Activated naive CD4-positive, alpha-beta T cell treated with anti-CD3 and anti-CD28 coated beads for 36 hours (primary cell): ENCODE measurements at regions not wholly inside any gene's neighbourhood (a gene's known extent, or its start where the extent isn't known, plus 50 kb on each side); places are given as distances from the start of the nearest gene placed in this dataset.

ENCODE experiments used
- CTCF ChIA-PET: fragments of 350-600 bp; sonication (Branson Sonifier 250); formaldehyde crosslinking; loops from one replicate; lab custom pipeline; 2021; ENCODE audit warnings: antibody characterized with exemption; lab: Charles Lee
- DNase-seq: peaks from one replicate; pipeline ENCODE4 v3.0.0-alpha.2; 2020
- H3K27ac Mint-ChIP-seq: one replicate; pipeline ENCODE4 v1.8.0; 2021; ENCODE audit warnings: mild to moderate bottlenecking, mixed read lengths
- H3K27me3 Mint-ChIP-seq: one replicate; pipeline ENCODE4 v1.8.0; 2021; ENCODE audit warnings: low read depth, mixed read lengths
- H3K36me3 Mint-ChIP-seq: one replicate; pipeline ENCODE4 v1.8.0; 2021; ENCODE audit warnings: low read depth, mixed read lengths
- H3K4me1 Mint-ChIP-seq: one replicate; pipeline ENCODE4 v1.8.0; 2021; ENCODE audit warnings: low read depth, mixed read lengths
- H3K4me3 Mint-ChIP-seq: one replicate; pipeline ENCODE4 v1.8.0; 2021; ENCODE audit warnings: mild to moderate bottlenecking, moderate library complexity, mixed read lengths
- H3K9me3 Mint-ChIP-seq: one replicate; pipeline ENCODE4 v1.8.0; 2021; ENCODE audit warnings: mixed read lengths
- intact Hi-C: fragments of 100-400 bp; cut with micrococcal nuclease; formaldehyde crosslinking; loops from one replicate; pipeline ENCODE4 v1.15.1; 2023

DNA sequence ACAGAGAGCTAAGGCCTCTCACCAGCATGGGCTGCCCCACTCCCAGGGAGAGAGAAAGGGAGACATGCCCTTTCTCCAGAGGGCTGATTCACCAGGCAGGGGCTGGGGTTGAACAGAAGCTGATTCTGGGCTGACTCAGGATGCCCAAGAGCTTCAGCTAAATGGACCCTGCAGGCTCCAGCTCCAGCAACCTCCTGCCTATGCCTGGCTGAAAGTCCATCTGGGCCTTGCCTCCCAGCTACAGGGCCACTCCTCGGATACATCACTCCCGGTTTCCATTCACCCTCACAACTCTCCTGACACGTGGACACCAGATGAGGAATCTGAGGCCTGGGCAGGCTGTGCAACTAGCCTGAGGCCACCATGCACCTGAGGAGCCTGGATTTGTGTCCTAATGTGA is 215.5 kb downstream of the BUD13 start:
- H3K4me3 Mint-ChIP-seq = no peak overlapping the region
- no peak for DNase-seq
- intact Hi-C loops = no loop called here
- no peak overlapping the region for H3K27ac Mint-ChIP-seq
- no peaks in the 10 kb centered on the region for H3K36me3 Mint-ChIP-seq
- CTCF ChIA-PET = no interaction called here
- no peaks in the 10 kb centered on the region for H3K4me1 Mint-ChIP-seq
- no peaks in the 10 kb centered on the region for H3K27me3 Mint-ChIP-seq
- H3K9me3 Mint-ChIP-seq = peaks cover 4% of the 10 kb centered on the region

DNA sequence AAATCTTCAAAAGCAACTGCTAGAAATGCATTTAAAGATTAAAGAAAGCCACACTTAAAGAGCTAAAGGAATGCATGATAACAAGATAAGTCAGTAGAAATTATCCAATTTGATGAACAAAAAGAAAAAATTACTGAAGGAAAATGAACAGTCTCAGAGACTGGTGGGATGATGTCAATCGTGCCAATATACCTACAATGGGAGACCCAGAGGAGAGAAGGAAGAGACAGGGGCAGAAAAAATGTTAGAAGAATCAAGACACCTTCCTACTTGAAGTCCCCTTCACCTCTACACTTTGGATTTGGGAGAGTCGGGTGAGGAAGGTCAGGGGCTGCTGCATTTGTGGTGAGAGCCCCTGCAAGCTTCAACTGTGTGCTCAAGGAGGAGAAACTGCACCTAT is 216.3 kb downstream of the BUD13 start:
- CTCF ChIA-PET = no interaction called here
- DNase-seq = no peak
- Mint-ChIP-seq H3K4me3 (no peak overlapping the region), H3K9me3 (peaks cover 4% of the 10 kb centered on the region), H3K27me3 (peaks cover 1% of the 10 kb centered on the region), H3K36me3 (no peaks in the 10 kb centered on the region), H3K4me1 (no peaks in the 10 kb centered on the region), H3K27ac (no peak overlapping the region)
- intact Hi-C loops = no loop called here

DNA sequence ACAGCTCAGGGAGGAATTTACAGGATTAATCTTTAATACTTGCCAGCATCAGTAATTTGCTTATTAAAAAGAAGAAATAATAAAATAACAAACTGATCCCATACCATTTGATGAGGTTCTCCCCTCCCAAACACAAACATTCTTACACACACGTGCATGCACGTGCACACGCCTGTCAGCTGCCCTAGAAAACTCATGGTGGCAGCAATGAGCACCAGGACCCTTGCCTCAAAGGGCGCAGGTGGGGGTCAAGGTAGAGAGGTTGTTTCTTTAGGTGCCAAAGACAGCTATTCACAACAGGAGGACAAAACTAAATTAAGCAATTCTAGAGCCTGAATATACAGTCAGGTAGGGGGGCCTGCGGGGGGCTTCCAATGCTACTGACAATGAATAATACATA is 219.3 kb downstream of the BUD13 start:
- Mint-ChIP-seq H3K4me3 (no peak overlapping the region), H3K4me1 (no peaks in the 10 kb centered on the region), H3K27me3 (peaks cover 2% of the 10 kb centered on the region), H3K36me3 (no peaks in the 10 kb centered on the region), H3K9me3 (peaks cover 4% of the 10 kb centered on the region), H3K27ac (no peak overlapping the region)
- no peak for DNase-seq
- CTCF ChIA-PET = interaction anchor here (0.7 kb wide), 1 partner anchor 54 kb away, joined by 3 read pairs; no protein-coding TSS in a partner anchor
- intact Hi-C loops = no loop called here

DNA sequence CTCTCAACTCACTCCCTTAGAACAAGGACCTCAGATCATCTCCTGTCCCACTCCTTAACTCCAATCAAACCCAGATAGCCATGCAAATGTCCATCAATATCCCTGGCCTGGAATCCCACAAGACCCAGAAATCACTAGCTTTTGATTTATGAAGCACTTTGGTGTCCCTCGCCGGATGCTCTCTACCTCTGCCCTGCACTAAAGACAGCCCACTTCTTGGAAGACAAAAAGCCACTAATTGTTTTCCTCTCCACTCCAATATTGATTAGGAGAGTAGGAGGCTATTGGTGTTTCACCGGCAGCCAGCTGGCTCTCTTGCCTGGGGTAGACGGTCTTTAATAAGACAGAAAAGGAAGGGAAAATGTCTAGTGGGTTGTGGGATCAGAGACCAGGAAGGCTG is 221.2 kb downstream of the BUD13 start:
- intact Hi-C loops = no loop called here

DNA sequence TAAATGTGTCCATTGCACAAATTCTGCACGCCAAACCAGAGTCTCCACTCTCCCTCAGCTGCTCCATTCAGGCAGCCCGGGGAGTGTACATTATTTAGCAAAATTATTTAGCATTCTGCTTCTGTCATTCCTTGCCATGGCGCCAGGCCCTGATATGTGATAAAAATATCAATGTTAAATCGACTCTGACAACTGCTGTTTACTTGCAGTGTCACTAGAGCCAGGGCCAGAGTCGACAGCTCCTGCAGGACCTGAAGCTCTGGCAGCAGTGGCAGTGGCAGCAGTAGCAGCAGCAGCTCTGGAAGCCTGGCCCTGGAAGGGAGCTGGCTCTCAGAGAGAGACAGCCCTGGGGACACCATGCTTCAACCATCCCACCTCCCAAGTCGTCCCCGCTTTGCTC is 224.5 kb downstream of the BUD13 start:
- CTCF ChIA-PET = no interaction called here
- no peak for DNase-seq
- H3K27ac Mint-ChIP-seq = no peak overlapping the region
- no peaks in the 10 kb centered on the region for H3K9me3 Mint-ChIP-seq
- no peaks in the 10 kb centered on the region for H3K4me1 Mint-ChIP-seq
- peaks cover 2% of the 10 kb centered on the region for H3K27me3 Mint-ChIP-seq
- H3K4me3 Mint-ChIP-seq = no peak overlapping the region
- intact Hi-C loops = no loop called here
- no peaks in the 10 kb centered on the region for H3K36me3 Mint-ChIP-seq

More for the DNA sequence above, 221.2 kb downstream of the BUD13 start:
- DNase-seq = no peak
- H3K27ac Mint-ChIP-seq = no peak overlapping the region
- H3K9me3 Mint-ChIP-seq = peaks cover 3% of the 10 kb centered on the region
- CTCF ChIA-PET = interaction anchor here (0.6 kb wide), 1 partner anchor 966 kb away, joined by 3 read pairs; no protein-coding TSS in a partner anchor
- no peak overlapping the region for H3K4me3 Mint-ChIP-seq
- peaks cover 2% of the 10 kb centered on the region for H3K27me3 Mint-ChIP-seq
- H3K36me3 Mint-ChIP-seq = no peaks in the 10 kb centered on the region
- H3K4me1 Mint-ChIP-seq = no peaks in the 10 kb centered on the region

DNA sequence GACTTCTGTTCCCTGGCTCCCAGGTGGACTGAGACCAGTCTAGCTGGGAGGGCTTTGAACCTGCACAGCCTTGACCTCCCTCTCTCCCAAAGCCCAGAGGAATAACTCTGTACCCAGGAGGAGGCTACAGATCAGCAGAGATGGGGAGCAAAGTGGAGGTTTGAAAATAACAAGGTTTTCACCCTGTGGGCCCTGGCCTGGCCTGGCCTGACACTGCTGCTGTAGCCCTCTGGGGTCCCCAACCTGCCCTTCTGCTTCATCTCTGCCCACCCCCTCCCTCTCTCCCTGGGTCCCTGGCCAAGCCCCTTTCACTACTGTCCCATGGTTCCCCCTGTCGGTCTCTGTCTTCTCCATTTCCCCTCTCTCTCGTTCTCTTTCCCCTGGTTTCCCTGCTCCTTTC is 225.2 kb downstream of the BUD13 start:
- Mint-ChIP-seq H3K9me3 (no peaks in the 10 kb centered on the region), H3K4me3 (no peak overlapping the region), H3K27ac (no peak overlapping the region), H3K4me1 (no peaks in the 10 kb centered on the region), H3K36me3 (no peaks in the 10 kb centered on the region), H3K27me3 (peaks cover 2% of the 10 kb centered on the region)
- intact Hi-C loops = no loop called here
- DNase-seq = no peak
- CTCF ChIA-PET = no interaction called here

DNA sequence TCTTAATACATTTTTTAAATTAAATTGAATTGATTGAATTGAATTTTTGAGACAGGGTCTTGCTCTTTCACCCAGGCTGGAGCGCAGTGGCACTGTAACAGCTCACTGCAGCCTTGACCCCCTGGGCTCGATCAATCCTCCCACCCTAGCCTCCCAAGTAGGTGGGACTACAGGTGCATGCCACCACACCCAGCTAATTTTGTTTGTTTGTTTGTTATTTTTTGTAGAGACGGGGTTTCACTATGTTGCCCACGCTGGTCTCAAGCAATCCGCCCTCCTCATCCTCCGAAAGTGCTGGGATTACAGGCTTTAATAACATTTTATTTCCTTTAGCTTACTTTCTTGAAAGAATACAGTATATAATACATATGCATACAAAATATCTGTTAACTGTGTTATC is 226.9 kb downstream of the BUD13 start:
- no peak for DNase-seq
- CTCF ChIA-PET = interaction anchor here (0.8 kb wide), 1 partner anchor 47 kb away, joined by 4 read pairs; no protein-coding TSS in a partner anchor
- H3K36me3 Mint-ChIP-seq = no peaks in the 10 kb centered on the region
- H3K27ac Mint-ChIP-seq = no peak overlapping the region
- H3K4me3 Mint-ChIP-seq = no peak overlapping the region
- H3K27me3 Mint-ChIP-seq = no peaks in the 10 kb centered on the region
- H3K9me3 Mint-ChIP-seq = no peaks in the 10 kb centered on the region
- H3K4me1 Mint-ChIP-seq = no peaks in the 10 kb centered on the region
- intact Hi-C loops = no loop called here

DNA sequence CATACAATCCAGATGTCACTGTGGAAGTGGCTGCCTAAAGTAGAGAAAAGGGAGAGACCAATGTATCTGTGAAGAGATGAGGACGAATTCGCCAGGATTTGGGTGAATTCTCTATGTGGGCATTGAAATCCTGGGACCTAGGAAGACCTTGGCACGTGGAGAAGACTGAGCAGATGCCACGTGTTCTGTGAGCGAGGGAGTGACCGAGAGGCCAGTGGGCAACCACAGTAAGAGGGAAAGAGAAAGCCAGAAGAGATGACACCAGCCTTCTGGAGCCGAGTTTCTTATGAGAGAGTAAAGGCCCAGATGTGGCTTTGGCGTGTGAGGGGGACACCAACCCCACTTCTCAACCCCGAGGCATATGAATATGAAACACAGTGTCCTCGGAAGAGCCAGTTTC is 228.1 kb downstream of the BUD13 start:
- Mint-ChIP-seq H3K27me3 (peaks cover 1% of the 10 kb centered on the region), H3K27ac (no peak overlapping the region), H3K9me3 (no peaks in the 10 kb centered on the region), H3K4me3 (no peak overlapping the region), H3K36me3 (no peaks in the 10 kb centered on the region), H3K4me1 (no peaks in the 10 kb centered on the region)
- CTCF ChIA-PET = no interaction called here
- intact Hi-C loops = no loop called here
- no peak for DNase-seq

DNA sequence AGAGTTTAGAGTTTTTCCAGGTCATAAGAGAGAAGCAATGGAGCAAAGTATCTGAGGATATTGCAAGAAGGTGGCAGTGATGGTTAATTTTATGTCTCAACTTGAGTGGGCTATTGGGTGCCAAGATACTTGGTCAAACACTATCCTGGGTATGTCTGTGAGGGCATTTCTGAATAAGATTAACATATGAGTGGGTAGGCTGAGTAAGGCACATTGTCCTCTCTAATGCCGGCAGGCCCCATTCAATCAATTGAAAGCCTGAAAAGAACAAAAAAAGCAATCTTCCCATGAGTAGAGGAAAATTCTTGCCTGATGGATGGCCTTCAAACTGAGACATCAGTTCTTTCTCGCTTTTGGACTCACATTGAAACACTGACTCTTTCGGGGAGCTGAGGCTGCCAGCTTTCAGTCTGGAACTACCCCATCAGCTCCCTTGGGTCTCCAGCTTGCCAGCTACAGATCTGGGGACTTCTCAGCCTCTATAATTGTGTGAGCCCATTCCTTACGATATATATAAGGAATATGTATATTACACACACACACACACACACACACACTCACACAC is 228.8 kb downstream of the BUD13 start:
- intact Hi-C loops = no loop called here

DNA sequence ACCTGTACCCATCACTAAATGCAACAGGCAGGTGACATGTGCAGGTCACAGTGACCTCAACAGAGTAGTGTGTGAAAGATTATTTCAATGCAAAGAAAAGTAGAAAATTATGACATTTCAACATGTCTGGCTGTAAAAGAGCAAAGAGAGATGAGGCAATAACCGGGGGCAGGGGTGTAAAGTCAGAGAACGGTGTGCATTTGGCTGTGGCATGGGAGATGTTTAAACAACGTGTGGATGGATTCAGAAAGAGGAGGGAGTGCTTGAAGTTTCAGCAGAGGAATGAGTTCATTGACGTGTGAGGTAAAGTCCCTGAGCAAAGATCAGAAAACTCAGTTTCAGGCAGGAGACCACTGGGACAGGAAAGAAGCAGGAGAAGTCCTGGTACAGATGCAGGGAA is 229.7 kb downstream of the BUD13 start:
- intact Hi-C loops = no loop called here
- no peak for DNase-seq
- CTCF ChIA-PET = no interaction called here
- Mint-ChIP-seq H3K27me3 (peaks cover 2% of the 10 kb centered on the region), H3K4me1 (no peaks in the 10 kb centered on the region), H3K9me3 (no peaks in the 10 kb centered on the region), H3K36me3 (no peaks in the 10 kb centered on the region), H3K4me3 (no peak overlapping the region), H3K27ac (no peak overlapping the region)

More for the DNA sequence above, 228.8 kb downstream of the BUD13 start:
- no peaks in the 10 kb centered on the region for H3K4me1 Mint-ChIP-seq
- no peak overlapping the region for H3K4me3 Mint-ChIP-seq
- H3K27me3 Mint-ChIP-seq = peaks cover 2% of the 10 kb centered on the region
- CTCF ChIA-PET = no interaction called here
- no peaks in the 10 kb centered on the region for H3K9me3 Mint-ChIP-seq
- DNase-seq = no peak
- H3K36me3 Mint-ChIP-seq = no peaks in the 10 kb centered on the region
- H3K27ac Mint-ChIP-seq = no peak overlapping the region

DNA sequence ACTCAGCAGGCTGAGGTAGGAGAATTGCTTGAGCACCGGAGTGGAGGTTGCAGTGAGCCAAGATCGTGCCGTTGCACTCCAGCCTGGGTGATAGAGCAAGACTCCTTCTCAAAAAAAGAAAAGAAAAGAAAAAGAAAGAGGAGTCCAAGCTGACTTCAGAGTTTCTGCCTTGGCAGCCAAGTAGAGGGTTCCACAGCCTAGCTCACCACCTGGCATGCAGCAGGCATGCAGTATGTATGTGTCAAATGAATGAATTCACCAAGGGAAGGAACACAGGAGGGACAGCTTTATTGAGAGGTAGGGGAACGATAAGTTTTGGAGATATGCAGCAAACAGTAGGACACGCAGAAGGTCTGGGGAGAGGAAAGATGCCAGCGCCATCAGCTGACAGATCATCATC is 230.4 kb downstream of the BUD13 start:
- no peaks in the 10 kb centered on the region for H3K4me1 Mint-ChIP-seq
- intact Hi-C loops = no loop called here

DNA sequence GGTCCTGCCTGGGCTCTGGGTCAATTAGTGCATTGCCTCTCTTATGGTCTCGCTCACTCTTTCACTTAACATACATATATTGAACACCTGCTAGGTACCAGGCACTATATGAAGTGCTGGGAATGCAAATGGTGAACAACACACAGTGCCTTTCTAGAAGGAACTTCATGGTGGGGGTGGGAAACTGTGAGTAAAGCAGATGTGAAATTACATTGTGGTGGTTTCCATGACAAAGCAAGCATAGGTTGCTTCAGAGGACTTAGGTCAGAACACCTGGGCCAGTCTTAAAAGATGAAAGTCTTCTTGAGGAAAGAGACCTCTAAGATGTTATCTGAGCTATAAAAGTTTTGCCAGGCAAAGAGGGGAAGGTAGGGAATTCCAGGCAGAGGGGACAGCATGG is 231.3 kb downstream of the BUD13 start:
- H3K9me3 Mint-ChIP-seq = no peaks in the 10 kb centered on the region
- intact Hi-C loops = no loop called here
- CTCF ChIA-PET = no interaction called here
- H3K36me3 Mint-ChIP-seq = no peaks in the 10 kb centered on the region
- DNase-seq = no peak
- H3K27me3 Mint-ChIP-seq = peaks cover 2% of the 10 kb centered on the region
- no peak overlapping the region for H3K4me3 Mint-ChIP-seq
- no peak overlapping the region for H3K27ac Mint-ChIP-seq
- H3K4me1 Mint-ChIP-seq = no peaks in the 10 kb centered on the region

More for the DNA sequence above, 230.4 kb downstream of the BUD13 start:
- DNase-seq = no peak
- Mint-ChIP-seq H3K4me3 (no peak overlapping the region), H3K27ac (no peak overlapping the region), H3K9me3 (no peaks in the 10 kb centered on the region), H3K27me3 (peaks cover 2% of the 10 kb centered on the region), H3K36me3 (no peaks in the 10 kb centered on the region)
- CTCF ChIA-PET = interaction anchor here (0.7 kb wide), 1 partner anchor 75 kb away, joined by 3 read pairs; no protein-coding TSS in a partner anchor

DNA sequence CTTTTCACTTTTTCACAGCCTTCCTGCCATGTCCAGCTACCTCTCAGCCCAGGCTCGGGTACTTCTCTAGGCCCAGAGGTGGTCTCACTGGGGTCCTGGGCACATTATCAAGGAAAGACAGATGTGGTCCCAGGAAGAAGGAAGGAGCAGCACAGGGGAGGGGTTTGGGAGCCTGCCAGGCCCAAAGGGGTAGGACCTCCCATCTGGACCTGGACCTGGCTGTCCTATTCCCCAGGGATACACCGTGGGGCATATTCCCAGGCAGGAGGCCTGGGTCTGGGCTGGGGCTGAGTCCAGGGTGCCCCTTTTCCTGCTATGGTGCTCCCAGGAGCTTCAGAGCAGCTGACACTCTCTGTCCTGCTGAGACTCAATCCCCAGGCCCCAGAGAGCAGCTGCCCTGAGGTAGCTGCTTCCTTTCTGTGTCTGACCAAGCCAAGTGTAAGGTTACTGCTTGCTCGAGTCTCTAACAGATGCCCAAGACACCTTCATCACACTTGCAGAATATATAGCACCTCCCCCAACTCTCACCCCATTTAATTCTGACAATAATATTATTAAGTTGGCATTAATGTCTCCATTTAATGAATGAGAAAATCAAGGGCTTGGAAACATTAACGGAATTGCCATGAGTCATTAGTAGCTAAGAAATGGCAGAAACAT is 232.0 kb downstream of the BUD13 start:
- Mint-ChIP-seq H3K36me3 (no peaks in the 10 kb centered on the region), H3K27ac (no peak overlapping the region), H3K4me1 (no peaks in the 10 kb centered on the region), H3K27me3 (peaks cover 2% of the 10 kb centered on the region), H3K4me3 (no peak overlapping the region), H3K9me3 (no peaks in the 10 kb centered on the region)
- CTCF ChIA-PET = interaction anchor here (0.5 kb wide), 1 partner anchor 15 kb away, joined by 3 read pairs; no protein-coding TSS in a partner anchor
- intact Hi-C loops = no loop called here
- no peak for DNase-seq
